ENCODE measurements at regions not wholly inside any gene's neighbourhood (a gene's known extent, or its start where the extent isn't known, plus 50 kb on each side); places are given as distances from the start of the nearest gene placed in this dataset.

DNA sequence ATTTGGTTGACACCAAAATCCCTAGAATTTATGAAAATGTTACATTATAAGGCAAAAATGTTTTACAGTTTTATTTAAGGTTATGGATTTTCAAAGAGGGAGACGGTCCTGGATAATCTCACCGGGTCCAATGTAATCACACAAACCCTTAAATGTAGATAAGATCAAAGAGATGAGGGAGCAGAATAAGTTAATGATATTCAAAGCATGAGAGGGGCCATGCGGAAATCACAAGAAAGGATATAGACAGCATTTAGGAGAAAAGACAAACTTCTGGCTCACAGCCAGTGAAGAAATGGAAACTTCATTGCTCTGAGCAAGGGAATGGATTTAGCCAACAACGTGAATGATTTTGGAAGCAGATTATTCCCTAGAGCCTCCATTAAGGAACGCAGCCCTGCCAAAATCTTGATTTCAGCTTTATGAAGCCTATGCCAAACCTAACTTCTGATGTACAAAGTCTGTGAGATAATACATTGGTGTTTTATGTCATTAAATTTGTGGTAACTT, 684.4 kb upstream of the GNPDA2 start:
- DNase-seq (ENCODE audit: low spot score), result no peak
- intact Hi-C loops (cut with DNase I), result no loop called here

DNA sequence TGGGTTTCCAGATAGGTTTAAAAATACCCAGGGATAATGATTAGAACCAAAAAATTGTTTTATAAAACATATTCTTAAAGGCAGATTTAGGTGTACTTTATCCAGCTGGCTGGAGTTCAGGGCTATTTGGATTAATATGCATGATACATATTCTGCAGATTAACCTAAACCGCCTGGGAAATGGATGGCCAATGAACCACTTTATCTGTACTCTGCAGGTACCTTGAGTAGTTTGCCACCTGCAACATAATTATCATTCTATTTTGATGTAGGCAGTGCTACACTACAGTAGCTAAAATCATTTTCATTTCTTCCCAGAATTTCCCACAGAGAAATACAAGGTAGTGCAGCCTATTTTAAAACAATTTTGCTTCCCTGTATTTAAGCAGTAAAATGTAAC, 683.2 kb upstream of the GNPDA2 start:
- intact Hi-C loops (cut with DNase I), result no loop called here
- DNase-seq (ENCODE audit: low spot score), result no peak

DNA sequence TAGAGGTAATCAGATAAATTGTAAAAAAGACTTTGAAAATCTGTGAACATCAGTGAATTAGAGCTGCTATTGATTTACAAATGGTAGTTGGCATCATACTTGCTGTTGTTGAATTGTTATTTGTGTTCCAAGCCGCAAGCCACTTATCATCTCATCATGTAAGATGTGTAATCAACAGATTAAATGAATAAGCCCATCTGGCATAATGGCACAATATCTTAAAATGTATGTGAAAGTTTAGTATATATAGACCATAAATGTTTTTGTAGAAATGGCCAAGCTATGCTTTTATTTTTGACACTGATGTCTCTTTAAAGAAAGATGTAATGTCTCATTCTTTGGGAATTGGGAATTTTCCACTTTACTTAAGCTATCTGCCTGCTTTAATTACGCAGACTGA, 682.6 kb upstream of the GNPDA2 start:
- DNase-seq (ENCODE audit: low spot score), result no peak
- intact Hi-C loops (cut with DNase I), result no loop called here

DNA sequence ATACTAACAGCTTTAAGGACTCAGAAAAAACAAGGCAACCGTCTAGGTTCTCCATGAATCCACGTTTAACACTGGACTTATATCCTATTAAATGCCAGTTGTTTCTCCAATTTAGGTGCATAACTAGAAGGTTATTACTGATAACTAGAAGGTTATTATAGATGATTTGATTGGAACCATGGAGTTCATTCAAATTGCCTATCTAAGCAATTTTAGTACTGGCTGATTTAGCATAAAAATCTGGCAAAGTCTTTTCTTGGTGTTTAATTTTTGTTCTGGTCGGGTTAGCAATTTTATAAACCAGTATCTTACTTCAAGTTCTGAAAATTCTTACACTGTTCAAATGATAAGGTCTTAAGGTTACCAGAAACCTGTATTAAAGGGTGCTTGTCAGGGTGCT, 672.8 kb upstream of the GNPDA2 start:
- intact Hi-C loops (cut with DNase I), result loop anchor here in 1 of 2 donors (10.0 kb wide), 1 partner anchor 1434 kb away; no protein-coding TSS in a partner anchor

DNA sequence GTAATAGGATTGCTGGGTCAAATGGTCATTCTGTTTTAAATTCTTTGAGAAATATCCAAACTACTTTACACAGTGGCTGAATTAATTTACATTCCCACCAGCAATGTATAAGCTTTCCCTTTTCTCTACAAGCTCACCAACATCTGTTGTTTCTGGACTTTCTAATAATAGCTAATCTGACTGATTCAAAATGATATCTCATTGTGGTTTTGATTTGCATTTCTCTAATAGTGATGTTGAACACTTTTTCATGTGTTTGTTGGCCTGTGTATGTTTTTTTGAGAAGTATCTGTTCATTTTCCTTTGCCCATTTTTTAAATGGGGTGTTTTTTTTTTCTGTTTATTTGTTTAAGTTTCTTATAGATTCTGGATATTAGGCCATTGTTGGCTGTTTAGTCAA, 659.0 kb upstream of the GNPDA2 start:
- DNase-seq (ENCODE audit: low spot score), result no peak
- intact Hi-C loops (cut with DNase I), result no loop called here

More for the DNA sequence above, 672.8 kb upstream of the GNPDA2 start:
- no peak for DNase-seq (ENCODE audit: low spot score)

DNA sequence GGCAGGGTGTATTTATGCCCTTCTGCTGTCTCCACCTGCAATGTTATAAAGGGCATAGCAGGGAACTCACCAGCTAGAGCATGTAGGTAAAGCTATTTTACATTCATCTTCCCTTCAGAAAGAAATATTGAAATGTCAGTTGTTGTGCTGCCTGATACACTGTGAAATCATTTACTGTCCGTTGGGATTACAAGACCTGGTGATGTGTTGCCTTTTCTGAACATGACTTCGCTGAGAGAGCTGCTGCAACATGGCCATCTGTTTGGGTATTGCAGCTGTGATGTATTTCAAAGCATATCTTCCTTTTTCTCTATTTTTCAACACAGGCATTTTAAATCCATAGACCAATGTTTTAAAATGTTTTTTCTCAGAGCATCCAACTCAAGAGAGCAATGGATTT, 644.1 kb upstream of the GNPDA2 start:
- no peak for DNase-seq (ENCODE audit: low spot score)

DNA sequence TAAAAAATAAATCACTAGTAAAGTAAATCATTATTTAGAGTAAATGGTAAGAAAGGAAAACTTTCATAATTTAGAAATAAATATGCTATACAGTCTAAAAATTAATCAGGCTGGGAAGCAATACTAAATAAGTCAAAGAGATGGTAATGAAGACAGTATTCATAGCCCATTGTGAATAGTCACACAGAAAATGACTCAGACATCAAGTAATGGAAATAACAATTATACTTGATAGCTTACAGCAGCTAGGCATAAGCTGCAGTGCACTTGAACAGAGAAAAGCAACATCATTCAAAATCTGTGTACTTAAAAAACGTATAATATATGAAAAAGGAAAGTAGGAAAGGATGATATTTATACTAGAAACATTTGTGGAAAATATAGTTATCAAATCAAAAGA, 642.5 kb upstream of the GNPDA2 start:
- intact Hi-C loops (cut with DNase I), result no loop called here
- DNase-seq (ENCODE audit: low spot score), result no peak

More for the DNA sequence above, 644.1 kb upstream of the GNPDA2 start:
- intact Hi-C loops (cut with DNase I), result no loop called here

DNA sequence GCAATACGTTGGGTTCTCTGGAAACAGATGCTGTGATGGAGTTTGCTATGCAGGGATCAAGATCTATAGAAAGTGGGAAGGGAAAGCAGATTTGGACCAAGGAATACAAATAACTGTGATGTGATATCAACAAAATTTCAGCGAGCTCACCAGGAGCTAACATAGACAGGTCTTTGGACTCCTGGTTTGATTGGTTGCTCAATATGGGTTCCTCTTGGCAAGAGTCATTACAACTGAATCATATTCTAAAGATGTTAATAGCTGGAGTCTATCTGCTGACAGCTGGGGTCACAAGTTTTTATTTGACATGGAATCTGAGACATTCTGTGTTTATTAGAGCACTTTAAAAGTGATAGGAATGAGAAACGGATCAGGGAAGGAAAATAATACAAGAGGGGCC, 637.6 kb upstream of the GNPDA2 start:
- intact Hi-C loops (cut with DNase I), result no loop called here
- no peak for DNase-seq (ENCODE audit: low spot score)

DNA sequence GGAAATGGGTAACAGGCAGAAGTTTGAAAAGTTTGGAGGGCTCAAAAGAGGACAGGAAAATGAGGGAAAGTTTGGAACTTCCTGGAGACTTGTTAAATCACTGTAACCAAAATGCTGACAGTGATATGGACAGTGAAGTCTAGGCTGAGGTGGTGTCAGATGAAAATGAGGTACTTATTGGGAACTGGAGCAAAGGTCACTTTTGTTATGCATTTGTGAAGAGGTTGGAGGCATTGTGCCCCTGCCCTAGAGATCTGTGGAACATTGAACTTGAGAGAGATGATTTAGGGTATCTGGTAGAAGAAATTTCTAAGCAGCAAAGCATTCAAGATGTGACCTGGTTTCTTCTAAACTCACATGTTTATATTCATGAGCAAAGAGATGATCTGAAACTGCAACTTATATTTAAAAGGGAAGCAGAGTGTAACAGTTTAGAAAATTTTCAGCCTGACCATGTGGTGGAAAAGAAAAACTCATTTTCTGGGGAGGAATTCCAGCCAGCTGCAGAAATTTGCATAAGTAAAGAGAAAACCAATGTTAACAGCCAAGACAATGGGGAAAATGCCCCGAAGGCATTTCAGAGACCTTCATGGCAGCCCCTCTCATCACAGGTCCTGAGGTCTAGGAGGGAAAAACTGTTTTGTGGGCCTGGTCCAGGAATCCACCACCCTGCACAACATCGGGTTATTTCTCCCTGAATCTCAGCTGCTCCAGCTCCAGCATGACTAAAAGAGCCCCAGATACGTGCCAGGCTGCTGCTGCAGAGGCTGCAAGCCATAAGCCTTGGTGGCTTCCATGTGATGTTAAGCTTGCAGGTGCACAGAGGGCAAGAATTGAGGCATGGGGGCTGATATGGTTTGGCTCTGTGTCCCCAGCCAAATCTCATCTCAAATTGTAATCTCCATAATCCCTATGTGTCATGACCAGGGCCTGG, 632.5 kb upstream of the GNPDA2 start:
- intact Hi-C loops (cut with DNase I), result no loop called here
- DNase-seq (ENCODE audit: low spot score), result no peak

DNA sequence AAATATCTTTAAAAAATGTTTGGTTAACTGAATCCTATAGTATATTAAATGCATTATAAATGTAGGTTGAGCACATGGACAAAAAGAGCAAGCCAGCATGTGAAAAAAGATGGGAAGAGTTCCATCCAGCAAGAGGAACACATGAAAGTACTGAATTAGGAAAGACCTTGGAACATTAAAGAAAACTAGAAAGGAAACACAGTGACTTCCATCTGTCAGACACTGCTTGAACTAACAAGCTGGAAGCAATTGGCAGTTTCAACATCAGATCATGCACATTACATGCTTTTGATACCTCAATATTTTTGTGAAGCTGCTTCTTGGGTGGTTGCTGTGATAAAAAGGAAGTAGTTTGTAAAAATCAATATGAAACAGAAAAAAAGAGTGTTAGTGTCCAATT, 626.8 kb upstream of the GNPDA2 start:
- intact Hi-C loops (cut with DNase I), result no loop called here
- no peak for DNase-seq (ENCODE audit: low spot score)

DNA sequence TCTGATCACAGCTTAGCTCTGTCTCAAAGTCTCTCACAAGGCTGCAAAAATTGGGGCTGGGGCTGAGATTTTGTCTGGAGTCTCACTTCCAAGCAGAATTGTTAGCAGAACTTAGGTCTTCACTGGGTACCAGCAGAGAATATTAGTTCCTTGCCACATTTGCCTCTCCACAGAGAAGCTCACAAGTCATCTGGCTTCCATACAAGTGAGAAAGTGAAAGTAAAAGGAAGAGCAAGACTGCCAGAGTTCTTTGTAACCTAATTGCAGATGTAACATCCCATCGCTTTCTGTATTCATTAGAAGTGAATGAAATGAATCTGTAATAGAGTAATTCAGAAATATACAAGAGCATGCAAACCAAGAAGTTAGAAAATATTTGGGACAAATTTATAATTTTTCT, 624.1 kb upstream of the GNPDA2 start:
- no peak for DNase-seq (ENCODE audit: low spot score)
- intact Hi-C loops (cut with DNase I), result no loop called here

DNA sequence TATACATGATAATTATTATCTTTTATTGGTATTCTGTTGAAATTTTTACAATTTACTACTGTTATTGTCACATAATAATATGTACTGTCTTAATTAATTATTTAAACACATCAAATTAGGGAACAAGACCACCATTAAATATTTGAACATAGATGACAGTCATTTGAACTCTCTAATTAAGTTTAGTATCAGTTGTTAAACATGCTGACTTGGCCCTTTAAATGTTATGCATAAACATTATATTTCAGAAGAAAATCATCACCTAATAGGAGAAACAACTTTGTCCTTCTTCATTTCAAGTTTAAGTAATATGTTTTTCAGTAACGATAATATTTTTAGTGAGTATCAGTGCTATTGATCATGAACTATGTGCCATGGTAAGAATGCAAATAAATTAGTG, 623.5 kb upstream of the GNPDA2 start:
- intact Hi-C loops (cut with DNase I), result no loop called here
- no peak for DNase-seq (ENCODE audit: low spot score)

DNA sequence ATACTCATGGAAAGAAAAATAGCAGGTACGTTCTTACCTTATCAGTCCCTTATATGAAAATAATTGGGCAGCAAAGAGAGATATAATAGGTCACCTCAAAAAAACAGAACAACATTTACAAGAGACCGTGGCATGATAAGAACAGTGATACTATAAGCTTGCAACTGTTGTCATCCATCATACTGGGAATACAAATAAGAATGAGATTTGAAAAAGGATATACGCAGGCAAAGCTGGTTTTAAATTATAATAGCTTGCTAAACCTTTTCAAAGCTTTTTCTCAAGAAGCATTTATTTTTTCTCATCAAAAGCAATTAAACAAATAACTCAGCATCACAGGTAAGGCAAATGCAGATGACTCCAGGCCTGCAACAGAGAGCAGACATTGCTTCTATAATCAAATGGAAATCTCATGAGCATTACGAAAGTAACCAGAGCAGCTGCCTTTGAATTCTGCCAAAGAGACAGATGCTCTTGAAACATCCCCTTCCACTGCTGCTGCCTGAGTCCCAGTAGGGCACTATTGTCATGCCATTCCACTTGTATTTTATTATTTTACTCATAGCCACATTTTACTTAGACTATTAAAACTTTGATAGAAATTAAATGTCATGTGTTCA, 620.6 kb upstream of the GNPDA2 start:
- intact Hi-C loops (cut with DNase I), result no loop called here
- no peak for DNase-seq (ENCODE audit: low spot score)

DNA sequence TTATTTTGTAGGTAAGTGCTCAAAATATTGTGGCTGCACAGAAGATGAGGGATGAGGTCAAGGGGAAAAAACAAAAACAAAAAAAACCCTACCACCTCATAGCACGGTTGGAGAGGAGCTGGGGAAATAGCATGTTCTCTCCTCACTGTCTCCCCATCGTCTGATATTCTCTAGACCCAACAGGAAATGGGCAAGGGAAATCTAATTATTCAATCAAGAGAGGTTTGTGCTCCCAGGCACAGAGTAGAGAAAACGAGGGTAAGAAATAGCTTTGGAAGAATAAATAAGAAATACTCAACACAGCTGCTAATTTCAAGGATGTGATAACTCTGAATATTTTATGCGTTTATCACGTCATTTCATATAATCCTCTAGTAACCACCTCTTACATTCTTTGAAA, 619.2 kb upstream of the GNPDA2 start:
- intact Hi-C loops (cut with DNase I), result no loop called here

DNA sequence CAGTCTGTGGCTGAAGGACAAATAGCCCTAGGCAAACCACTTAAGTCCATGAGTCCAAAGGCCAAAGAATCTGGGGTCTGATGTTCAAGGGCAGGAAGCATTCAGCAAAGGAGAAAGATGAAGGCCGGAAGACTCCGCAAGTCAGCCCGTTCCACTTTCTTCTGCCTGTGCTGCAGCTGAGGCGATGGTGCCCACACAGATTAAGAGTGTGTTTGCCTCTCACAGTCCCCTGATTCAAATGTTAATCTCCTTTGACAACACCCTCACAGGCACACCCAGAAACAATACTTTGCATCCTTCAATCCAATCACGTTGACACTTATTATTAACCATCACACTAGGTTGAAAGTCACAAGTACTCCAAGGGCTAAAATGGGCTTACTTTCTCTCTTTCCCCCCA, 605.4 kb upstream of the GNPDA2 start:
- no peak for DNase-seq (ENCODE audit: low spot score)
- intact Hi-C loops (cut with DNase I), result no loop called here

More for the DNA sequence above, 619.2 kb upstream of the GNPDA2 start:
- no peak for DNase-seq (ENCODE audit: low spot score)

DNA sequence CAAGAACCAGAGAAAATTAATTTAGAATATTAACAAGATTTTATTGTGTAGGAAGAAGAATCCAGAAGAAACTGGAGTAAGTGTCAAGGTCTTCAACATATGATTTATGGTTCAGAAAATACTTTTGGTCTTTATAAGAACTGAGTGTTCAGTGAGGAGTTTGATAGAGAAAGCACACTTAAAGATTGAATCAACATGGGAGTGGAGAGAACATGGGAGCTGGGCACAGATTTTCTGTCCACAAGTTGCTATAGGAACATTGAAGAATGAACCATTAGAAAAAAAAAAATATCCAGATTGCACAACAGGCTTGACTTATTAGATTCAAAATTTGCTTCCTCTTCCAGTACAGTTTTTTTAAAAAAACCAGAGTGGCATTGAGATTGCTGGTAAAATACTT, 601.2 kb upstream of the GNPDA2 start:
- no peak for DNase-seq (ENCODE audit: low spot score)
- intact Hi-C loops (cut with DNase I), result no loop called here

DNA sequence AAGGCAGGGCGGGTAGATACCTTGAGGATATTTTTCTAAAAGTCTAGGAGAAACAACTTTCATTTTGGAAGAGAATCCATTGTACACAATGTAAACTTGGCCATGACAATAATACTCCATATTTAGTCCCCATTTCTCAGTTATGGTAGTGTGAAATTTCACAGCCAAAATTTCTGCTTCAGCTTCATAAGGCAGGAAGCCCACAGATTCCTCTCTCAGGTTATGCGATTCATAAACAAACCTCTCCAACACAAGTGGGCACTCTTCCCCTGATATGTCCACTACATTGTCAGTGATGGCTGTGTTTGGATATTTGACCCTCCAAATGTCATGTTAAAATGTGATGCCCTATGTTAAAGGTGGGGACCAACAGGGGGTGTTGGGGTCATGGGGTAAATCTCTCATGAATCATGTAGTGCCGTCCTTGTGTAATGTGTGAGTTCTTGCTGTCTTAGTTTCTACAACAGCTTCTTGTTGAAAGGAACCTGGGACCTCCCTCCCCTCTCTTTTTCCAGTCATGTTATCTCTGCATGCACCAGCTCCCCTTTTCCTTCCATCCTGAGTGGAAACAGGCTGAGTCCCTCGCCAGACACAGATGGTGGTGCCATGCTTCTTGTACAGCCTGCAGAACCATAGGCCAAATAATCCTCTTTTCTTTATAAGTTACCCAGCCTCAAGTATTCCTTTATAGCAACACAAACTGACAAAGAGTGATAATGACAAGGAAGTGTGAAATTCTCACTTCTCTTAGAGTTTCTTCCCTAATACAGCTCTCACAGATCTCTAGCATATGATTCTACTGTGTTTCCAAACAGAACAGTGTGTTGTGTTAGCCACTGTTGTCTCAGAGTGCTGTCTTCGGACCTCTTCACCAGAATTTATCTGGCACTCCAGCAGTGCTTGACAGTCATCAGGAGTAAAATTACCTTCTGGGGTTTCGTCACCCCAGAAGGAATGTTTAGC, 598.4 kb upstream of the GNPDA2 start:
- DNase-seq (ENCODE audit: low spot score), result no peak
- intact Hi-C loops (cut with DNase I), result no loop called here

DNA sequence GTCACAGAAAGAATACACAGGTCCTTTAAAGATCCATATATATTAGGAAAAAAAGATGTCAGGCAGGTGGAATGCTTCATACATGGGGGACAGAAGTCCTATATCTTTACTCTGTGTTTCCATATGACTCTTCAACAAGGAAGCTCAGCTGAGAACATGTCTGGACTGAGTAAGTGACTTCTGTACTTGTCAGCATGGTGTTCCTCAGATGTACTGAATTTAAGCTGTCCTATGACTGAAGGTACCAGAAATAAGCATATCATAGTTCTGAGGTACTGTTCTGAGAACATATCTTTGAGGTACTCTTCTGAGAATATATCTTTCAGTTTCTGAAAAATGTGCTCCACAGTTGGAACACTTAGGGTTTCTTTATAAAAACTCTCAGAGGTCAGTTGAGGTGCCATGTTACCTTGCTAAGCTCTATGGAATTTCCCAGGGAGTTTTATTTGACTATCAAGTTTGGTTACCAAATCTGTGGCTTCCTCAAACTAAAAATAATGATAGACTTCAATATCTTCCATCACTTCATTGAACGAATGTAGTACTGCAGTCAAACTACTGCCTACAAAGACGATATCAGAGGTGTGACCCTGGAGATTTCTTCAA, 597.2 kb upstream of the GNPDA2 start:
- intact Hi-C loops (cut with DNase I), result no loop called here
- no peak for DNase-seq (ENCODE audit: low spot score)

DNA sequence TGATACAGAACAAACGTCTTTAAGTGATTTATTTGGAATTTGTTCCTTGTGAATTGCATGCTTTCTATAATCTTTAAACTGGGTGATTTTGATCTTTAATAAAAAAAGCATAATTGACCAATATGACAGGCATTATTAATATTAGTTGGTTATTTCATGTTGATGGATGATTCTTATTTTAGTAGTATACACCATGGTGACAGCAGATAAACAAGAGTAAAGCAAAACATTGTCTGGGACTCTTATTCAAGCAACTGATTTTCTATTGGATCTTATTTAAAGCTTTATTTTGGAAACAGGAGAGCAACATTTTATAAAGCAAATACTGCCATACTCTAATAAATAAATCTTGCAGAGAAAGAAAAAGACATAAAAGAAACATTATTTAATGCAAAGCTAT, 591.4 kb upstream of the GNPDA2 start:
- intact Hi-C loops (cut with DNase I), result no loop called here
- no peak for DNase-seq (ENCODE audit: low spot score)

All from posterior vena cava (tissue), 2 donors.